ENCODE measurements at regions not wholly inside any gene's neighbourhood (a gene's known extent, or its start where the extent isn't known, plus 50 kb on each side); places are given as distances from the start of the nearest gene placed in this dataset.

DNA sequence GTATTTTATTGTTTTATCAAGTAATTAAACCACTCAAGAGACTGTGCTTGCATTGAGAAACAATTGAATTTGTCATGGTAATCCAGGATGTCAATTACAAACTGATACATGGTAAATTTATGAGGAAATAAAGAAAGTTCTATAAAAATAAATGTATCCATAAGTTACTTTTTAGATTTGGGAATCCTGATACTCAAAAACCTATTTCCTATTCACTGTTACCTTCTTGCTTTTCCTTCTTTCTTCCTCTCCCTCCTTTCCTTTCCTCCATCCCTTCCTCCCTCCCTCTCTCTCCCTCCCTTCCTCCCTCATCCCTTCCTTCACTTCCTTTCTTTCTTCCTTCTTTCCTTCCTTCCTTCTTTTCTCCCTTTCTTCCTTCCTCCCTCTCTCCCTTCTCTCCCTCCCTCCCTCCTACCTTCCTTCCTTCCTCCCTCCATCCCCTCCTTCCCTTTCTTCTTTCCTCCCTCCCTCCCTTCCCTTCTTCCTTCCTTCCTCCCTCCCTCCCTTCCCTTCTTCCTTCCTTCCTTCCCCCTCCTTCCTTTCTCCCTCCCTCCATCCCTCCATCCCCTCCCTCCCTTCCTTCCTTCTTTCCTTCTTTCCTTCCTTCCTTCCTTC, 1299.1 kb upstream of the ZEB2 start:
- DNase-seq (ENCODE audit: low read depth in 1 of 2, low spot score in 1 of 2), result no peak
- Histone ChIP-seq H3K27me3 (no peaks in the 10 kb centered on the region), H3K36me3 (no peaks in the 10 kb centered on the region), H3K4me1 (ENCODE audit: low read depth) (peaks cover 20% of the 10 kb centered on the region), H3K27ac (no peak overlapping the region), H3K4me3 (no peak overlapping the region), H3K9me3 (ENCODE audit: low read depth) (no peaks in the 10 kb centered on the region)
- TF ChIP-seq, protein P1, sequence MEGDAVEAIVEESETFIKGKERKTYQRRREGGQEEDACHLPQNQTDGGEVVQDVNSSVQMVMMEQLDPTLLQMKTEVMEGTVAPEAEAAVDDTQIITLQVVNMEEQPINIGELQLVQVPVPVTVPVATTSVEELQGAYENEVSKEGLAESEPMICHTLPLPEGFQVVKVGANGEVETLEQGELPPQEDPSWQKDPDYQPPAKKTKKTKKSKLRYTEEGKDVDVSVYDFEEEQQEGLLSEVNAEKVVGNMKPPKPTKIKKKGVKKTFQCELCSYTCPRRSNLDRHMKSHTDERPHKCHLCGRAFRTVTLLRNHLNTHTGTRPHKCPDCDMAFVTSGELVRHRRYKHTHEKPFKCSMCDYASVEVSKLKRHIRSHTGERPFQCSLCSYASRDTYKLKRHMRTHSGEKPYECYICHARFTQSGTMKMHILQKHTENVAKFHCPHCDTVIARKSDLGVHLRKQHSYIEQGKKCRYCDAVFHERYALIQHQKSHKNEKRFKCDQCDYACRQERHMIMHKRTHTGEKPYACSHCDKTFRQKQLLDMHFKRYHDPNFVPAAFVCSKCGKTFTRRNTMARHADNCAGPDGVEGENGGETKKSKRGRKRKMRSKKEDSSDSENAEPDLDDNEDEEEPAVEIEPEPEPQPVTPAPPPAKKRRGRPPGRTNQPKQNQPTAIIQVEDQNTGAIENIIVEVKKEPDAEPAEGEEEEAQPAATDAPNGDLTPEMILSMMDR (IDR thresholded peaks at IDR 0.05; ENCODE audit: low read depth, low read length), result no peak

DNA sequence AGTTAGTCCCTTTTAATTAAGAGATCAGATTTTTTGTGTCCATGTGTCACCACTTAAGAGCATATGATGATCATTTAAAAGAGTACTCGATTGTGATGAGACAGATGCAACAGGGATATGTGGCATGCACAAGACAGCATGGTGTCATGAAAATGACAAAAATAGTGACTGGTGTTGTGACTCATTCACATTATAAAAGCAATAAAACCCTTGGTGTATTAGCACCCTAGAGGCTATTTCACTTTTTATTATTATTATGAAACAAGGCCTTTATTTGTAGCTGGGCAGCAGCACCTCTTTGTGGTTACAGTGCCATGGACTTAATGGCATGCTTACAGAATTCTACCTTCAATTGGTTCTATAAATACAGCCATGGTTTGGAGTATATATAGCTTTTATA, 1296.0 kb upstream of the ZEB2 start:
- no peak overlapping the region for H3K27ac ChIP-seq
- TF ChIP-seq, protein P1 (IDR thresholded peaks at IDR 0.05; ENCODE audit: low read depth, low read length), result no peak
- H3K9me3 ChIP-seq (ENCODE audit: low read depth), result no peaks in the 10 kb centered on the region
- no peak overlapping the region for H3K4me3 ChIP-seq
- no peak for DNase-seq (ENCODE audit: low read depth in 1 of 2, low spot score in 1 of 2)
- H3K27me3 ChIP-seq, result no peaks in the 10 kb centered on the region
- no peaks in the 10 kb centered on the region for H3K36me3 ChIP-seq
- peaks cover 39% of the 10 kb centered on the region for H3K4me1 ChIP-seq (ENCODE audit: low read depth)

DNA sequence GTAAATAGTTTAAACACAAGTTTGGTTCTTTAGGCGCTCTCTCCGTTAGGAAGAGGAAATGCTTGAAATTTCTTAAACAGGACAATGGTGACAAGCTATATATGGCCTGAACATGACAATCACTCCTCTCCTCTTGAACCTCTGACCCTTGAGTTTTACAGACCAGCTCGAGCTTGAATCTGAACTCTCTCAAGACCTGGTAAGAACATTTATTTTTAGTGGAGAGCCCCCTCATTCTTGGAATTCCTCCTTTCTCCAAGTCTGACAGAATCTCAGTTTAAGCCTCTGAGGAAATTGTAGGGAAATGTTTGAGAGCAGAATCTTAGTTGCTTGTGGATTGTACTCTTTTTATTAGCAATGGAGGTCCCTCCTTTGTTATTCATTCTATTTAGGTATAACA, 1293.6 kb upstream of the ZEB2 start:
- TF ChIP-seq, protein P1 (IDR thresholded peaks at IDR 0.05; ENCODE audit: low read depth, low read length), result no peak
- Histone ChIP-seq H3K4me3 (no peak overlapping the region), H3K36me3 (no peaks in the 10 kb centered on the region), H3K9me3 (ENCODE audit: low read depth) (no peaks in the 10 kb centered on the region), H3K27me3 (no peaks in the 10 kb centered on the region), H3K27ac (peak overlapping the region; percentile 94), H3K4me1 (ENCODE audit: low read depth) (peaks cover 39% of the 10 kb centered on the region)
- DNase-seq (ENCODE audit: low read depth in 1 of 2, low spot score in 1 of 2), result peak; percentile 42 to 76

DNA sequence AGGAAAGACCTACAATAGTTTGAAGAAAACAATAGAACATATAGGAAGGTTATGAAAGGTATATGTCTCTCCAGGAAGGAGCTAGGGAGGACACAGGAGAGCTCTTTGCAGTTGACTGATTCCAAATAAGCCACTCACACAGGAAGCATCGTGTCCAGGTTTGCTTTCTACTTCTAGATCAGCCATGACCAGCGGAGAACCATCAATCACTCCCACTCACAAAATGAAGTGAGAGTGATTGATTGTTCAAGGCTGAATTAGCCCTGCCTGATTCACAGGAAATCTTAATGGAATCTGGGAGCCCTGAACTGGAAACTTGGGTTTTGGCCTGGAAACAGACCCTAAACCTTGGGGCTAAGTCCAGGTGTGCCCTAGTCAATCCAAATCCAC, 1292.2 kb upstream of the ZEB2 start:
- H3K4me3 ChIP-seq, result no peak overlapping the region
- no peaks in the 10 kb centered on the region for H3K9me3 ChIP-seq (ENCODE audit: low read depth)
- no peak for DNase-seq (ENCODE audit: low read depth in 1 of 2, low spot score in 1 of 2)
- TF ChIP-seq, protein P1 (IDR thresholded peaks at IDR 0.05; ENCODE audit: low read depth, low read length), result no peak
- no peaks in the 10 kb centered on the region for H3K36me3 ChIP-seq
- peak overlapping the region; percentile 94 for H3K27ac ChIP-seq
- peaks cover 39% of the 10 kb centered on the region for H3K4me1 ChIP-seq (ENCODE audit: low read depth)
- no peaks in the 10 kb centered on the region for H3K27me3 ChIP-seq

DNA sequence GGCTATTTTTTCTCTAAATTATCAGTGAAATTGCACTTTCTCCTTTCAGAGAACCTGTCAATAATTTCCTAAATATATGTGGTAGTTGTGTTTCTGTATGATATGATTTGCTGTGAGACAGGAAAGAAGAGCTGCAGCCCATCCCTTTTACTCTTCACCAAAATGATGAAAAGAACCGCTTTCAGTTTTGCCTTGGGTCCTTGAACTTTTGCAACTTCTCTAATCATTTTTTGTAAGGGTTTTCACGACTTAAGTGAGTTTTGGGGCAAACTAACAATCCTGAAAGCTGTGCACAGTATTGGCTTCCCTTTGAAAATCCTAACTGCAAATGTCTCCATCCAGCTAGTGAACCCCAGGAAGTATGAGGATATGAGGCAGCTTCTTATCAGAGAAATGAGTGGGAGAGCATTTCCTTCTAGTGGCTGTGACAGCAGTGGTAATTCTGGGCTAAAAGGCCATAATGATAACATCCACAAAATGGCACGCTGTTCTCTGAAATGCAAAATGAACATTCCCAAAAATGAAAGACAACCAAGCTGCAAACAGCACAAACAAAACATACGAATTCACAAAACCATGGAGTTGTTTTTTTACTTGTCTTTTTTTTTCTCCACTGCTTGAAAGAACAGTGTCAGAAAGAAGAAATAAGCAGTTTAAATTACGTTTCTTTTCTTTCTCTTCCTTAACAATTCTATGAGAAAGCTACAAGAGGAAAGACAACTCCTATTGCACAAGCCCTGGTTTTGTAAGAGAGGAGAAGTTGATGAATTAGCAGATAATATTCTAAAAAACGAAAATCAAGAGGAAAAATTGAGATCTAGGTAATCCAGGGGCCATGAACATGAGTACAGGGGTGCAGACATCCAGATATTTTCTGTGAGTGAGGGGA, 1291.6 kb upstream of the ZEB2 start:
- no peak overlapping the region for H3K4me3 ChIP-seq
- peak overlapping the region; percentile 94 for H3K27ac ChIP-seq
- peaks cover 41% of the 10 kb centered on the region for H3K4me1 ChIP-seq (ENCODE audit: low read depth)
- H3K9me3 ChIP-seq (ENCODE audit: low read depth), result no peaks in the 10 kb centered on the region
- H3K36me3 ChIP-seq, result no peaks in the 10 kb centered on the region
- TF ChIP-seq, protein P1 (IDR thresholded peaks at IDR 0.05; ENCODE audit: low read depth, low read length), result no peak
- peak in 1 of 2 donors; percentile 79 for DNase-seq (ENCODE audit: low read depth in 1 of 2, low spot score in 1 of 2)
- H3K27me3 ChIP-seq, result no peaks in the 10 kb centered on the region
